Right cardiac atrium (tissue), 5 donors: ENCODE measurements at regions not wholly inside any gene's neighbourhood (a gene's known extent, or its start where the extent isn't known, plus 50 kb on each side); places are given as distances from the start of the nearest gene placed in this dataset.

Experiments
- ATAC-seq, 2 donors: fragments of 200-7000 bp; cut with Tn5 transposase; one replicate each; pipeline versions ENCODE4 v1.8.0 to v1.9.1; 2020; ENCODE audit warnings: moderate library complexity in 2 of 2, mild to moderate bottlenecking in 1 of 2
- DNase-seq, 3 donors: peaks; one replicate each; pipeline ENCODE4 v3.0.0-alpha.2; 2020
- H3K27ac ChIP-seq: one replicate; pipeline ENCODE4 v1.5.1; 2013; ENCODE audit warnings: mild to moderate bottlenecking, low read length, control low read depth, moderate library complexity
- H3K27me3 ChIP-seq: one replicate; pipeline ENCODE4 v1.6.1; 2013; ENCODE audit not compliant: control insufficient read depth, insufficient read depth
- H3K4me1 ChIP-seq: one replicate; pipeline ENCODE4 v1.6.1; 2013; ENCODE audit warnings: low read length; ENCODE audit not compliant: control insufficient read depth, insufficient read depth
- H3K4me3 ChIP-seq: one replicate; pipeline ENCODE4 v1.5.1; 2013; ENCODE audit warnings: low read length, control low read depth
- H3K9me3 ChIP-seq: one replicate; pipeline ENCODE4 v1.6.1; 2013; ENCODE audit warnings: low read length; ENCODE audit not compliant: control insufficient read depth
- WGBS: extraction: QIAGEN DNeasy Blood & Tissue Kit; methylation state at CpG from one replicate; pipeline ENCODE4 v1.1.7; 2013; 5-methylcytosine and 5-hydroxymethylcytosine counted together
- intact Hi-C, 4 donors: fragments of 100-400 bp; cut with DNase I; formaldehyde crosslinking; loops; one replicate each; pipeline versions ENCODE4 v1.11.0 to v1.14.0; 2022 to 2023
- donor health status: healthy with polysubstance abuse.
- donor health status: DM: no; HTN: yes; CAD: no.
- donor health status: DM: no; HTN: no; CAD: no.
- donor health status: DM: no; HTN: yes; CAD: no; lungs with severe emphysema.
- donor health status: DM: yes; HTN: yes; CAD: no.

- WGBS, result 72% methylated on average over 1 of the region's 1 CpG
- DNase-seq (no peak), ATAC-seq (no peak)
- H3K4me1 ChIP-seq, result no peaks in the 10 kb centered on the region
- H3K27ac ChIP-seq, result no peak overlapping the region
- no peak overlapping the region for H3K4me3 ChIP-seq
- H3K9me3 ChIP-seq, result no peaks in the 10 kb centered on the region
- intact Hi-C loops, result no loop called here
- H3K27me3 ChIP-seq, result no peaks in the 10 kb centered on the region
Measured at GRCh38 chr12:33323823-33324222, 115.8 kb downstream of the SYT10 start.

- Histone ChIP-seq H3K4me3 (no peak overlapping the region), H3K27ac (no peak overlapping the region), H3K27me3 (no peaks in the 10 kb centered on the region), H3K4me1 (no peaks in the 10 kb centered on the region), H3K9me3 (no peaks in the 10 kb centered on the region)
- no peak for ATAC-seq
- 66% methylated on average over 5 of the region's 5 CpGs for WGBS
- no peak for DNase-seq
- intact Hi-C loops, result no loop called here
Measured at GRCh38 chr12:33322519-33322918, 117.1 kb downstream of the SYT10 start.

- ATAC-seq, result no peak
- intact Hi-C loops, result no loop called here
- Histone ChIP-seq H3K27ac (no peak overlapping the region), H3K4me1 (no peaks in the 10 kb centered on the region), H3K9me3 (no peaks in the 10 kb centered on the region), H3K4me3 (no peak overlapping the region), H3K27me3 (no peaks in the 10 kb centered on the region)
- WGBS, result 76% methylated on average over 1 of the region's 1 CpG
- no peak for DNase-seq
Measured at GRCh38 chr12:33317746-33318145, 121.9 kb downstream of the SYT10 start.

GRCh38 chr12:33314223-33314622, 125.4 kb downstream of the SYT10 start:
- H3K9me3 ChIP-seq, result no peaks in the 10 kb centered on the region
- 47% methylated on average over 1 of the region's 1 CpG for WGBS
- no peak overlapping the region for H3K4me3 ChIP-seq
- DNase-seq (no peak), ATAC-seq (no peak)
- intact Hi-C loops, result no loop called here
- no peak overlapping the region for H3K27ac ChIP-seq
- no peaks in the 10 kb centered on the region for H3K4me1 ChIP-seq
- H3K27me3 ChIP-seq, result no peaks in the 10 kb centered on the region

- intact Hi-C loops, result no loop called here
- Histone ChIP-seq H3K27me3 (no peaks in the 10 kb centered on the region), H3K27ac (no peak overlapping the region), H3K4me3 (no peak overlapping the region), H3K4me1 (no peaks in the 10 kb centered on the region), H3K9me3 (no peaks in the 10 kb centered on the region)
- ATAC-seq (no peak), DNase-seq (no peak)
Measured at GRCh38 chr12:33313476-33313875, 126.1 kb downstream of the SYT10 start.

GRCh38 chr12:33310471-33310870, 129.1 kb downstream of the SYT10 start:
- ATAC-seq (no peak), DNase-seq (peak in 1 of 3 donors; percentile 40)
- Histone ChIP-seq H3K27me3 (no peaks in the 10 kb centered on the region), H3K4me3 (no peak overlapping the region), H3K9me3 (no peaks in the 10 kb centered on the region), H3K27ac (no peak overlapping the region), H3K4me1 (no peaks in the 10 kb centered on the region)
- intact Hi-C loops, result no loop called here
- whole genome bisulfite sequencing, result 73% methylated on average over 4 of the region's 4 CpGs

GRCh38 chr12:33304176-33304575, 135.4 kb downstream of the SYT10 start:
- Histone ChIP-seq H3K4me3 (no peak overlapping the region), H3K4me1 (no peaks in the 10 kb centered on the region), H3K27ac (no peak overlapping the region), H3K9me3 (no peaks in the 10 kb centered on the region), H3K27me3 (no peaks in the 10 kb centered on the region)
- 68% methylated on average over 2 of the region's 2 CpGs for WGBS
- DNase-seq (no peak), ATAC-seq (no peak)
- intact Hi-C loops, result no loop called here

- Histone ChIP-seq H3K4me3 (no peak overlapping the region), H3K27ac (no peak overlapping the region), H3K9me3 (no peaks in the 10 kb centered on the region), H3K27me3 (no peaks in the 10 kb centered on the region), H3K4me1 (no peaks in the 10 kb centered on the region)
- DNase-seq (no peak), ATAC-seq (no peak)
- WGBS, result 44% methylated on average over 2 of the region's 2 CpGs
- intact Hi-C loops, result no loop called here
Measured at GRCh38 chr12:33296529-33296928, 143.1 kb downstream of the SYT10 start.

- no peak for ATAC-seq
- H3K27ac ChIP-seq, result no peak overlapping the region
- H3K4me1 ChIP-seq, result no peaks in the 10 kb centered on the region
- H3K4me3 ChIP-seq, result no peak overlapping the region
- no peak for DNase-seq
- 48% methylated on average over 3 of the region's 3 CpGs for WGBS
- H3K9me3 ChIP-seq, result no peaks in the 10 kb centered on the region
- intact Hi-C loops, result no loop called here
- no peaks in the 10 kb centered on the region for H3K27me3 ChIP-seq
Measured at GRCh38 chr12:33290703-33291102, 148.9 kb downstream of the SYT10 start.

GRCh38 chr12:33283054-33283453, 156.6 kb downstream of the SYT10 start:
- Histone ChIP-seq H3K27ac (no peak overlapping the region), H3K27me3 (no peaks in the 10 kb centered on the region), H3K9me3 (no peaks in the 10 kb centered on the region), H3K4me3 (no peak overlapping the region), H3K4me1 (no peaks in the 10 kb centered on the region)
- no peak for DNase-seq
- ATAC-seq, result no peak
- intact Hi-C loops, result no loop called here
- 82% methylated on average over 1 of the region's 1 CpG for WGBS

GRCh38 chr12:33277376-33277775, 162.2 kb downstream of the SYT10 start:
- no peaks in the 10 kb centered on the region for H3K27me3 ChIP-seq
- H3K9me3 ChIP-seq, result peaks cover 3% of the 10 kb centered on the region
- H3K4me1 ChIP-seq, result no peaks in the 10 kb centered on the region
- H3K27ac ChIP-seq, result no peak overlapping the region
- ATAC-seq, result no peak
- WGBS, result 73% methylated on average over 1 of the region's 1 CpG
- intact Hi-C loops, result no loop called here
- no peak overlapping the region for H3K4me3 ChIP-seq
- no peak for DNase-seq

GRCh38 chr12:33267641-33268040, 172.0 kb downstream of the SYT10 start:
- Histone ChIP-seq H3K4me1 (no peaks in the 10 kb centered on the region), H3K27me3 (no peaks in the 10 kb centered on the region), H3K27ac (no peak overlapping the region), H3K9me3 (no peaks in the 10 kb centered on the region), H3K4me3 (no peak overlapping the region)
- DNase-seq, result no peak
- no peak for ATAC-seq
- intact Hi-C loops, result no loop called here
